HL-60 (cell line): ENCODE measurements at regions not wholly inside any gene's neighbourhood (a gene's known extent, or its start where the extent isn't known, plus 50 kb on each side); places are given as distances from the start of the nearest gene placed in this dataset.
"Not testable (repeated sequence)": the region's sequence is repeated elsewhere in the genome, so short reads cannot be mapped to it uniquely, and the experiment has no call there.

Experiments used
- CTCF ChIP-seq: IDR thresholded peaks from one replicate; pipeline ENCODE4 v1.5.1; 2011; ENCODE audit warnings: low read length, control low read depth, inconsistent platforms; ENCODE audit not compliant: insufficient read depth
- GABPA ChIP-seq: IDR thresholded peaks from 2 replicates; pipeline ENCODE4 v1.6.1; 2012; ENCODE audit warnings: low read depth
- POLR2AphosphoS5 ChIP-seq: IDR thresholded peaks from 2 replicates; pipeline ENCODE4 v1.6.1; 2012; ENCODE audit warnings: low read depth
- REST ChIP-seq: IDR thresholded peaks from 2 replicates; pipeline ENCODE4 v1.6.1; 2012; ENCODE audit warnings: low read depth; ENCODE audit not compliant: insufficient replicate concordance
- SPI1 ChIP-seq: IDR thresholded peaks from 2 replicates; pipeline ENCODE4 v1.6.1; 2012; ENCODE audit warnings: low read depth, mild to moderate bottlenecking, borderline replicate concordance

- TF ChIP-seq CTCF, REST, POLR2AphosphoS5, GABPA, SPI1: not testable (repeated sequence)
These were observed 182.8 kb upstream of the NOL4 start for GRCh38 chr18:34407471-34407870.
